Coronary artery (tissue), 2 donors: ENCODE measurements at regions not wholly inside any gene's neighbourhood (a gene's known extent, or its start where the extent isn't known, plus 50 kb on each side); places are given as distances from the start of the nearest gene placed in this dataset.

Experiments used
- DNase-seq: peaks from one replicate; pipeline ENCODE4 v3.0.0-alpha.2; 2017; ENCODE audit warnings: low spot score
- H3K27ac ChIP-seq, 2 donors: fragments of 200-600 bp; sonication (generic); one replicate each; pipeline ENCODE4 v1.5.1; 2016 to 2019
- H3K4me3 ChIP-seq: fragments of 200-600 bp; sonication (generic); 2 replicates; pipeline ENCODE4 v1.5.1; 2016; ENCODE audit warnings: mild to moderate bottlenecking, moderate library complexity
- TF ChIP-seq, protein P1 (sequence below): fragments of 200-600 bp; sonication (generic); IDR thresholded peaks from one replicate; pipeline ENCODE4 v1.5.1; 2019; ENCODE audit warnings: antibody characterized with exemption

DNA sequence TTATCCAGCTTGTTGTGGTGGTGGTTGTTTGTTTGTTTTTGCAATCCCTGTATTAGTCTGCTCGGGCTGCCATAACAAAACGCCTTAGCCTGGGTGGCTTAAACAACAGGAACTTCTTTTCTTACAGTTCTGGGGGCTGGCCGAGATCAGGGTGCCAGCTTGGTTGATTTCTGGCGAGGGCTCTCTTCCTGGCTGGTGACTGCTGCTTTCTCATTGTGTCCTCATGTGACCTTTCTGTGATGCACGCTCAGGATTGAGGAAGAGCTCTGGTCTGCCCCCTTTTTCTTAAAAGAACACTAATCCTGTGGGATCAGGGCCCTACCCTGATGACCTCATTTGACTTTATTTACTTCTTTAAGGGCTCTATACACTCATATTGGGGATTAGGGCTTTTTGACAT, 107.1 kb upstream of the NRP1 start:
- no peak for DNase-seq
- Histone ChIP-seq H3K4me3 (no peak overlapping the region), H3K27ac (no peak overlapping the region)
- TF ChIP-seq, protein P1, sequence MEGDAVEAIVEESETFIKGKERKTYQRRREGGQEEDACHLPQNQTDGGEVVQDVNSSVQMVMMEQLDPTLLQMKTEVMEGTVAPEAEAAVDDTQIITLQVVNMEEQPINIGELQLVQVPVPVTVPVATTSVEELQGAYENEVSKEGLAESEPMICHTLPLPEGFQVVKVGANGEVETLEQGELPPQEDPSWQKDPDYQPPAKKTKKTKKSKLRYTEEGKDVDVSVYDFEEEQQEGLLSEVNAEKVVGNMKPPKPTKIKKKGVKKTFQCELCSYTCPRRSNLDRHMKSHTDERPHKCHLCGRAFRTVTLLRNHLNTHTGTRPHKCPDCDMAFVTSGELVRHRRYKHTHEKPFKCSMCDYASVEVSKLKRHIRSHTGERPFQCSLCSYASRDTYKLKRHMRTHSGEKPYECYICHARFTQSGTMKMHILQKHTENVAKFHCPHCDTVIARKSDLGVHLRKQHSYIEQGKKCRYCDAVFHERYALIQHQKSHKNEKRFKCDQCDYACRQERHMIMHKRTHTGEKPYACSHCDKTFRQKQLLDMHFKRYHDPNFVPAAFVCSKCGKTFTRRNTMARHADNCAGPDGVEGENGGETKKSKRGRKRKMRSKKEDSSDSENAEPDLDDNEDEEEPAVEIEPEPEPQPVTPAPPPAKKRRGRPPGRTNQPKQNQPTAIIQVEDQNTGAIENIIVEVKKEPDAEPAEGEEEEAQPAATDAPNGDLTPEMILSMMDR: no peak

DNA sequence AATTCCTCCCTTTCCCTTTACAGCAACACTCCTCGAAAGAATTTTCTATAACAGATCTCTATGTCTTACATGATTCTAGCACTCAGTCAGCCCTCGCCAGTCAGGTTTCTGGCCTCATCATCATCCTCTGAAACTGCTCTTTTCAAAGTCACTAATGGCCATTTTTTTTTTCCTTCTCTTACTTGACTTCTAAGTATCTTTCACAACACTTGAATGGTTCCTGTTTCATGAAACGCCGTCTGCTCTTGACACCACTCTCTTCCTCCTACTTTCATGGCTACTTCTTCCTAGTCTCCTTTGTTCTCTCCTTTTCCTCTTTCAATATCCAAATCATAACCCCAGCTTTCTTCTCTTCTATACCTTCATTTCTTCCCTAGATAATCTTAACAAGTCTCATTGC, 100.5 kb upstream of the NRP1 start:
- H3K4me3 ChIP-seq: no peak overlapping the region
- no peak for DNase-seq
- TF ChIP-seq, protein P1: no peak
- no peak overlapping the region for H3K27ac ChIP-seq

DNA sequence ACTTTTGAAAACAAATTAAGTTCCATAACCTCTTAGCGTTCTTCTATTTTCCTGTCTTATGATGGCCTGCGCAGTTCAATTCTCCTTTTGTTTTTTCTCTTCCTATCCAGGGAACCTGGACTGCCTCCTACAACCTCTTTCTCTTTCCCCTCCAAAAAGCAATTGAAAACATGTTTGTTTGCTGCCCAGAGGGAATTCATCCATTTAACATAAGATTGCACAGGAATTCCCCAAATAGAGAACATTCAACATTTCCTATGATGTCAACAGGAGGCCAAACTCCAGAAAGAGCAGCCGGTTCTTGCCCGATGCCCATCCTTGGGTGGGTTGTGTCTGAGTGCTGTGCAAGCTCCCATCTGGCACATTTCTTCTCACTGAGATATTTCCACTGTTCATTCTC, 94.2 kb upstream of the NRP1 start:
- H3K27ac ChIP-seq: no peak overlapping the region
- H3K4me3 ChIP-seq: no peak overlapping the region
- TF ChIP-seq, protein P1: no peak
- no peak for DNase-seq

- Histone ChIP-seq H3K27ac (no peak overlapping the region), H3K4me3 (no peak overlapping the region)
- TF ChIP-seq, protein P1: no peak
- DNase-seq: no peak
These were observed 88.7 kb upstream of the NRP1 start for GRCh38 chr10:33423154-33423529.

- TF ChIP-seq, protein P1: no peak
- Histone ChIP-seq H3K27ac (no peak overlapping the region), H3K4me3 (no peak overlapping the region)
- no peak for DNase-seq
These were observed 88.1 kb upstream of the NRP1 start for GRCh38 chr10:33422471-33423153.

- Histone ChIP-seq H3K4me3 (peak overlapping the region; percentile 1), H3K27ac (peak overlapping the region; percentile 46 to 52)
- peak; percentile 78 for DNase-seq
- TF ChIP-seq, protein P1: no peak
These were observed 87.5 kb upstream of the NRP1 start for GRCh38 chr10:33421789-33422462.

GRCh38 chr10:33419311-33419710, 84.8 kb upstream of the NRP1 start:
- Histone ChIP-seq H3K27ac (no peak overlapping the region), H3K4me3 (no peak overlapping the region)
- no peak for DNase-seq
- TF ChIP-seq, protein P1: no peak
